Liver (tissue), 8 donors: ENCODE measurements at regions not wholly inside any gene's neighbourhood (a gene's known extent, or its start where the extent isn't known, plus 50 kb on each side); places are given as distances from the start of the nearest gene placed in this dataset.

Source experiments
- DNase-seq: peaks from one replicate; pipeline ENCODE4 v3.0.0-alpha.2; 2017; ENCODE audit warnings: low spot score
- H3K27ac ChIP-seq, 2 donors: one replicate each; pipeline ENCODE4 v1.7.0; 2013; ENCODE audit warnings: inconsistent platforms in 2 of 2, low read length in 2 of 2, control low read depth in 1 of 2, low read depth in 1 of 2, mild to moderate bottlenecking in 1 of 2
- H3K27me3 ChIP-seq, 4 donors: one replicate each; pipeline versions ENCODE4 v1.6.1 to v1.7.0; 2013; ENCODE audit warnings: low read length in 3 of 4, inconsistent platforms in 1 of 4, mild to moderate bottlenecking in 1 of 4, moderate library complexity in 1 of 4; ENCODE audit not compliant: control insufficient read depth in 4 of 4, insufficient read depth in 4 of 4
- H3K36me3 ChIP-seq, 4 donors: one replicate each; pipeline versions ENCODE4 v1.6.1 to v1.7.0; 2013; ENCODE audit warnings: low read length in 3 of 4, mild to moderate bottlenecking in 3 of 4, low read depth in 1 of 4, moderate library complexity in 1 of 4; ENCODE audit not compliant: control insufficient read depth in 4 of 4, insufficient read depth in 3 of 4
- H3K4me1 ChIP-seq, 4 donors: one replicate each; pipeline versions ENCODE4 v1.6.1 to v1.7.0; 2013; ENCODE audit warnings: low read length in 3 of 4, mild to moderate bottlenecking in 3 of 4, moderate library complexity in 1 of 4; ENCODE audit not compliant: control insufficient read depth in 4 of 4, insufficient read depth in 4 of 4
- H3K4me3 ChIP-seq, 3 donors: one replicate each; pipeline versions ENCODE4 v1.6.1 to v1.7.0; 2013; ENCODE audit warnings: low read length in 3 of 3, control low read depth in 1 of 3, low read depth in 1 of 3, mild to moderate bottlenecking in 1 of 3
- H3K9ac ChIP-seq, 2 donors: one replicate each; pipeline ENCODE4 v1.7.0; 2013; ENCODE audit warnings: low read length in 2 of 2, mild to moderate bottlenecking in 2 of 2, moderate library complexity in 2 of 2, control low read depth in 1 of 2, low read depth in 1 of 2
- H3K9me3 ChIP-seq, 4 donors: one replicate each; pipeline versions ENCODE4 v1.6.1 to v1.7.0; 2013; ENCODE audit warnings: low read length in 3 of 4; ENCODE audit not compliant: control insufficient read depth in 4 of 4
- ATF3 ChIP-seq: IDR thresholded peaks from 2 replicates; pipeline ENCODE4 v1.6.1; 2016; ENCODE audit warnings: antibody characterized with exemption
- CTCF ChIP-seq: fragments of 150-350 bp; IDR thresholded peaks from 2 replicates; pipeline ENCODE4 v1.5.1; 2017; ENCODE audit warnings: improper control_type of control experiment, low read depth, low read length; ENCODE audit not compliant: missing input control
- EGR1 ChIP-seq, 2 donors: IDR thresholded peaks; 2 replicates each; pipeline ENCODE4 v1.6.1; 2016 to 2018; ENCODE audit warnings: antibody characterized with exemption in 2 of 2, low read depth in 2 of 2
- FOXA1 ChIP-seq: IDR thresholded peaks from 2 replicates; pipeline ENCODE4 v1.6.1; 2016; ENCODE audit warnings: antibody characterized with exemption
- FOXA2 ChIP-seq: IDR thresholded peaks from 2 replicates; pipeline ENCODE4 v1.6.1; 2016; ENCODE audit warnings: antibody characterized with exemption
- GABPA ChIP-seq, 2 donors: IDR thresholded peaks in 1 of 2; conservative IDR thresholded peaks in 1 of 2; 2 replicates each; pipeline ENCODE4 v1.6.1; 2016; ENCODE audit warnings: antibody characterized with exemption in 2 of 2, mild to moderate bottlenecking in 1 of 2, moderate library complexity in 1 of 2
- HNF4A ChIP-seq, 2 donors: conservative IDR thresholded peaks; 2 replicates each; pipeline ENCODE4 v1.6.1; 2016; ENCODE audit warnings: antibody characterized with exemption in 2 of 2, mild to moderate bottlenecking in 2 of 2
- JUND ChIP-seq, 2 donors: IDR thresholded peaks; 2 replicates each; pipeline ENCODE4 v1.6.1; 2016; ENCODE audit warnings: antibody characterized with exemption in 2 of 2
- NR2F2 ChIP-seq: IDR thresholded peaks from 2 replicates; pipeline ENCODE4 v1.6.1; 2016; ENCODE audit warnings: antibody characterized with exemption
- RAD21 ChIP-seq, 2 donors: IDR thresholded peaks; 2 replicates each; pipeline ENCODE4 v1.6.1; 2016; ENCODE audit warnings: antibody characterized with exemption in 2 of 2, mild to moderate bottlenecking in 2 of 2
- REST ChIP-seq: IDR thresholded peaks from 2 replicates; pipeline ENCODE4 v1.6.1; 2016; ENCODE audit warnings: antibody characterized with exemption, mild to moderate bottlenecking
- RXRA ChIP-seq, 2 donors: IDR thresholded peaks; 2 replicates each; pipeline ENCODE4 v1.6.1; 2017 to 2018; ENCODE audit warnings: antibody characterized with exemption in 2 of 2, mild to moderate bottlenecking in 1 of 2
- SP1 ChIP-seq: IDR thresholded peaks from 2 replicates; pipeline ENCODE4 v1.6.1; 2018; ENCODE audit warnings: antibody characterized with exemption, mild to moderate bottlenecking
- TAF1 ChIP-seq: conservative IDR thresholded peaks from 2 replicates; pipeline ENCODE4 v1.6.1; 2016; ENCODE audit warnings: antibody characterized with exemption, mild to moderate bottlenecking
- YY1 ChIP-seq: IDR thresholded peaks from 2 replicates; pipeline ENCODE4 v1.6.1; 2016; ENCODE audit warnings: antibody characterized with exemption, mild to moderate bottlenecking
- ZBTB33 ChIP-seq: IDR thresholded peaks from 2 replicates; pipeline ENCODE4 v1.6.1; 2016; ENCODE audit warnings: antibody characterized with exemption
- WGBS: extraction: QIAGEN DNeasy Blood & Tissue Kit; methylation state at CpG from one replicate; pipeline ENCODE4 v1.1.7; 2013; 5-methylcytosine and 5-hydroxymethylcytosine counted together
- donor health status: healthy.
- donor health status: healthy.
- donor health status: healthy.
- donor health status: healthy.
- donor health status: healthy.

- no peaks in the 10 kb centered on the region for H3K9me3 ChIP-seq
- DNase-seq: no peak
- H3K4me1 ChIP-seq: no peaks in the 10 kb centered on the region
- WGBS: 69% methylated on average over 5 of the region's 5 CpGs
- TF ChIP-seq EGR1 (IDR thresholded peaks at IDR 0.05; ENCODE audit: low read depth in 2 of 2) (no peak), JUND (IDR thresholded peaks at IDR 0.05) (no peak), CTCF (no peak), HNF4A (conservative IDR thresholded peaks at IDR 0.05) (no peak), SP1 (no peak), TAF1 (no peak), RXRA (IDR thresholded peaks at IDR 0.05) (no peak), RAD21 (IDR thresholded peaks at IDR 0.05) (no peak)
- H3K36me3 ChIP-seq: no peaks in the 10 kb centered on the region
- no peak overlapping the region for H3K9ac ChIP-seq
- no peaks in the 10 kb centered on the region for H3K27me3 ChIP-seq
- H3K4me3 ChIP-seq: no peak overlapping the region
- no peak overlapping the region for H3K27ac ChIP-seq
These were observed 177.4 kb upstream of the NPVF start for GRCh38 chr7:25405736-25406135.

- no peak overlapping the region for H3K4me3 ChIP-seq
- DNase-seq: no peak
- TF ChIP-seq JUND (IDR thresholded peaks at IDR 0.05) (no peak), ZBTB33 (no peak), REST (no peak), TAF1 (no peak), CTCF (no peak), RAD21 (IDR thresholded peaks at IDR 0.05) (no peak), ATF3 (no peak), NR2F2 (no peak), SP1 (no peak), HNF4A (conservative IDR thresholded peaks at IDR 0.05) (no peak), FOXA2 (no peak), YY1 (no peak), FOXA1 (no peak), GABPA (IDR thresholded peaks at IDR 0.05 in 1 of 2, conservative IDR thresholded peaks at IDR 0.05 in 1 of 2) (no peak), EGR1 (IDR thresholded peaks at IDR 0.05; ENCODE audit: low read depth in 2 of 2) (no peak)
- H3K9ac ChIP-seq: no peak overlapping the region
- H3K27ac ChIP-seq: no peak overlapping the region
- no peaks in the 10 kb centered on the region for H3K27me3 ChIP-seq
- no peaks in the 10 kb centered on the region for H3K4me1 ChIP-seq
- H3K36me3 ChIP-seq: no peaks in the 10 kb centered on the region
- no peaks in the 10 kb centered on the region for H3K9me3 ChIP-seq
These were observed 178.8 kb upstream of the NPVF start for GRCh38 chr7:25407053-25407452.
